Lower lobe of right lung (tissue), 2 donors: ENCODE measurements at regions not wholly inside any gene's neighbourhood (a gene's known extent, or its start where the extent isn't known, plus 50 kb on each side); places are given as distances from the start of the nearest gene placed in this dataset.
A peak's percentile ranks its signal among the peaks of the same experiment; 100 is the strongest.

Experiments used
- ATAC-seq, 2 donors: fragments of 200-7000 bp; cut with Tn5 transposase; one replicate each; pipeline ENCODE4 v1.9.1; 2020 to 2022; ENCODE audit warnings: mild to moderate bottlenecking in 2 of 2, moderate library complexity in 2 of 2
- DNase-seq: peaks from one replicate; pipeline ENCODE4 v3.0.0-alpha.2; 2020
- H3K27ac ChIP-seq: fragments of 200-600 bp; one replicate; pipeline ENCODE4 v1.8.0; 2022
- H3K27me3 ChIP-seq: fragments of 200-600 bp; one replicate; pipeline ENCODE4 v1.8.0; 2022; ENCODE audit warnings: low read depth
- H3K36me3 ChIP-seq: fragments of 200-600 bp; one replicate; pipeline ENCODE4 v1.8.0; 2022; ENCODE audit warnings: mild to moderate bottlenecking
- H3K4me1 ChIP-seq: fragments of 200-600 bp; one replicate; pipeline ENCODE4 v1.8.0; 2022
- H3K4me3 ChIP-seq: fragments of 200-600 bp; one replicate; pipeline ENCODE4 v1.8.0; 2022; ENCODE audit warnings: mild to moderate bottlenecking
- H3K9me3 ChIP-seq: fragments of 200-600 bp; one replicate; pipeline ENCODE4 v1.8.0; 2022
- intact Hi-C: fragments of 100-400 bp; cut with DNase I; formaldehyde crosslinking; loops from one replicate; pipeline ENCODE4 v1.11.0; 2022
- TF ChIP-seq, protein P1 (sequence below): fragments of 200-600 bp; IDR thresholded peaks from one replicate; pipeline ENCODE4 v1.8.0; 2022; ENCODE audit warnings: antibody characterized with exemption, mild to moderate bottlenecking
- donor health status: DM: no; HTN: yes; CAD: no; lungs with severe emphysema.

DNA sequence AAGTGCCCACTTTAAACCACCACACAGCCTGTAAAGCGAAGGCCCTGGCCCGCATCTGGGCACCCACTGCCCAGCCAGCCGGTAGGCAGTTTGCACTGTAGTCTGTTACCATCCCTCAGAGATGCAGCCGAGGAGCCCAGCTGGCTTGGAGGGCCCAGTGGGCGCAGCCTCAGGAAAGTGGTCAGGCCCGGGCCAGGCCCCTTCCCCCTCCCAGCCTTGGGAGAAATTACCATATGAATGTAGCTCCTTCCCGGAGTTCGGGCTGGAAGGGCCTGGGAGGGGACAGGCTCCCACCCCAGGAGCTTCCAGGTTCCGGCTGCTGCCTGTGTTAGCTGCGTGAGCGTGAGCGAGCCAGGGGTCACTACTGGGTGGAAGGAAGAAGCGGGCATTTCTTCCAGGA lies 325.4 kb downstream of the SEC14L1 start:
- peak overlapping the region; percentile 84 for H3K27ac ChIP-seq
- H3K36me3 ChIP-seq = peaks cover 3% of the 10 kb centered on the region
- peak overlapping the region; percentile 14 for H3K4me3 ChIP-seq
- intact Hi-C loops = no loop called here
- no peaks in the 10 kb centered on the region for H3K27me3 ChIP-seq
- DNase-seq (peak; percentile 43), ATAC-seq (peak in 1 of 2 donors; percentile 4)
- TF ChIP-seq, protein P1, sequence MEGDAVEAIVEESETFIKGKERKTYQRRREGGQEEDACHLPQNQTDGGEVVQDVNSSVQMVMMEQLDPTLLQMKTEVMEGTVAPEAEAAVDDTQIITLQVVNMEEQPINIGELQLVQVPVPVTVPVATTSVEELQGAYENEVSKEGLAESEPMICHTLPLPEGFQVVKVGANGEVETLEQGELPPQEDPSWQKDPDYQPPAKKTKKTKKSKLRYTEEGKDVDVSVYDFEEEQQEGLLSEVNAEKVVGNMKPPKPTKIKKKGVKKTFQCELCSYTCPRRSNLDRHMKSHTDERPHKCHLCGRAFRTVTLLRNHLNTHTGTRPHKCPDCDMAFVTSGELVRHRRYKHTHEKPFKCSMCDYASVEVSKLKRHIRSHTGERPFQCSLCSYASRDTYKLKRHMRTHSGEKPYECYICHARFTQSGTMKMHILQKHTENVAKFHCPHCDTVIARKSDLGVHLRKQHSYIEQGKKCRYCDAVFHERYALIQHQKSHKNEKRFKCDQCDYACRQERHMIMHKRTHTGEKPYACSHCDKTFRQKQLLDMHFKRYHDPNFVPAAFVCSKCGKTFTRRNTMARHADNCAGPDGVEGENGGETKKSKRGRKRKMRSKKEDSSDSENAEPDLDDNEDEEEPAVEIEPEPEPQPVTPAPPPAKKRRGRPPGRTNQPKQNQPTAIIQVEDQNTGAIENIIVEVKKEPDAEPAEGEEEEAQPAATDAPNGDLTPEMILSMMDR = no peak
- H3K4me1 ChIP-seq = peaks cover 80% of the 10 kb centered on the region
- H3K9me3 ChIP-seq = no peaks in the 10 kb centered on the region

DNA sequence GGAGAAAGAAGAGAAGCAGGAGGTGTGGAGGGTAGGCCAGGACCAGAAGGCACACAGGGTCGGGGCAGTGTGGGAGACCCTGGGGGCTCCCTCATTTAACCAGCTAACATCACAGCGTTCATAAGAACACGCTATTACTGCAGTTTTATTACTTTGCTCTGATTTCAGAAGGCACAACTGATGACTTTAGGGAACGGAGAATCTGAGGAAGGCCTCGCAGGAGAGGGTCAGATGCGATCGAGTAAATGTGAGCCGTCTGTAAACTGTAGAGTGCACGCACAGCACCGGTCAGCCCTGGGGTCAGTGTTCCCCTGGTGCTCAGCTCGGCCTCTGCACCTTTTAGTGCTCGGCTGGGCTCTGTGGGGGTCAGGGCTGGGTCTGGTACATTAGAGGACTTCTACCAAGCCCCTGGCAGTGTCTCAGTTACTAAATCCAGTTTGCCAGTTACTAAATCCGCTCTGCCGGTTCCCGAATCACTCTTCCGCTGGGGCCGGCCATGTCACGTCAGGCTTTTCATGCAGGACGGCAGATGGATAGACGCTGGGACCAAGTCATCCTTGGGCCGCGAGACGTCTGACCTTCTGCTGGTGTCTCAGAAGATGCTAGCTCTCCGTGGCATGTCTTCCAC lies 325.9 kb downstream of the SEC14L1 start:
- intact Hi-C loops = no loop called here
- no peak for DNase-seq
- H3K27ac ChIP-seq = peak overlapping the region; percentile 84

DNA sequence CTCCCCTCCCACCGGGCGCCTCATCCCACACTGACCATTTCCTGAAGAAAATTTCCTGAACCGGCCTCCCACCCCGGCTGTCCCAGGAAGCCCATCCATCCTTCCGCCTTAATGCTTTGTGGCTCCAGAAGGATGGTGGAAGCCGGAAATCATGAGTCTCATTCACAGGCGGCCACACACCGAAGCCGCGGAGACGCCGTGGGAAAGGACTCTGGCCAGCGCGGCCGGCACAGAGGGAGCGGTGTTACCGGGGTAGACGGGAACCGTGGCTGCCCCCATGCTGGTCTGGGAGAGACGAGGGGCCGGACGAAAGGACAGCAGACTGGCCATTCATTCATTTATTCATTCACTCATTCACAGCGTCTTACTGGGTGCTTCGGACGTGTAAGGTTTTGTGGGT lies 326.8 kb downstream of the SEC14L1 start:
- ATAC-seq (no peak), DNase-seq (peak; percentile 41)
- Histone ChIP-seq H3K36me3 (peaks cover 3% of the 10 kb centered on the region), H3K9me3 (no peaks in the 10 kb centered on the region), H3K4me3 (no peak overlapping the region), H3K27me3 (no peaks in the 10 kb centered on the region), H3K4me1 (peaks cover 80% of the 10 kb centered on the region), H3K27ac (no peak overlapping the region)
- TF ChIP-seq, protein P1 = no peak
- intact Hi-C loops = no loop called here

More for the DNA sequence above, 325.9 kb downstream of the SEC14L1 start:
- no peak for ATAC-seq
- Histone ChIP-seq H3K4me1 (peaks cover 80% of the 10 kb centered on the region), H3K36me3 (peaks cover 3% of the 10 kb centered on the region), H3K4me3 (no peak overlapping the region), H3K9me3 (no peaks in the 10 kb centered on the region), H3K27me3 (no peaks in the 10 kb centered on the region)
- TF ChIP-seq, protein P1 = no peak

DNA sequence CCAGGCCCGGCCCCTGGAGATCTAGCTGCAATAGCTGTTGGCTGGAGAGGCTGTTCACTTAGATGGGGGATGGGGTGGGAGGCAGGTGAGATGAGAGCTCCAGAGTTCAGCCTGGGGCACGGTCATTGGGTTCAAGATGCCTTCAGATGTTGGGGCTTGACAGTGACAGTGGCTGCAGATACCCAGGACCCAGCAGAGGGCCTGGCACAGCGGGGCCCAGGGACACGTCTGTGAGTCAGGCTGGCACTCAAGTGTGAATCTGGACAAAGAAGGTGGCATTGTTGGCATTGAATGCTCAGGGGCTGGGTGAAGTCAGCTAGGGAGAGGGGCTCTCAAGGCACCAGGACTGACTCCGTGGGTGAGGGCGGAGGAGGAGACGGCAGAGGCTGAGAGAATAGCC lies 328.1 kb downstream of the SEC14L1 start:
- intact Hi-C loops = no loop called here
- H3K4me3 ChIP-seq = no peak overlapping the region
- peaks cover 80% of the 10 kb centered on the region for H3K4me1 ChIP-seq
- TF ChIP-seq, protein P1 = no peak
- H3K9me3 ChIP-seq = no peaks in the 10 kb centered on the region
- H3K27ac ChIP-seq = no peak overlapping the region
- no peaks in the 10 kb centered on the region for H3K27me3 ChIP-seq
- DNase-seq (no peak), ATAC-seq (no peak)
- peaks cover 3% of the 10 kb centered on the region for H3K36me3 ChIP-seq

DNA sequence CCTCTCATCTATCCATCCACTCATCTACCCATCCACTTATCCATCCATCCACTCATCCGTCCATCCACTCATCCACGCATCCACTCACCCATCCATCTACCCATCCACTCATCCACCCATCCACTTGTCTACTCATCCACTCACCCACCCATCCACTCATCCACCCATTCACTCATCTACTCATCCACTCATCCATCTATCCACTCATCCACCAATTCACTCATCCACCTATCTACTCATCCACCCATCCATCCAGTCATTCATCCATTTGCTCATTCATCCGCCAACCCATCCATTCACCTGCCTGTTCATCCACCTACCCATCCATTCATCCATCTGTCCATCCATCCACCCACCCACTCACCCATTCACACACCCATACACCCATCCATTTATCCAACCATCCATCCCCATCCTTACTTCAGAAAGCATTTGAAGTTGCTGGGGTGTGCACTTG lies 329.6 kb downstream of the SEC14L1 start:
- no peaks in the 10 kb centered on the region for H3K9me3 ChIP-seq
- DNase-seq = no peak
- H3K27me3 ChIP-seq = no peaks in the 10 kb centered on the region
- H3K4me1 ChIP-seq = peaks cover 80% of the 10 kb centered on the region
- ATAC-seq = no peak
- H3K36me3 ChIP-seq = peaks cover 3% of the 10 kb centered on the region
- TF ChIP-seq, protein P1 = no peak
- no peak overlapping the region for H3K27ac ChIP-seq
- intact Hi-C loops = no loop called here
- H3K4me3 ChIP-seq = no peak overlapping the region
